ENCODE measurements at regions not wholly inside any gene's neighbourhood (a gene's known extent, or its start where the extent isn't known, plus 50 kb on each side); places are given as distances from the start of the nearest gene placed in this dataset.
"Not testable (repeated sequence)": the region's sequence is repeated elsewhere in the genome, so short reads cannot be mapped to it uniquely, and the experiment has no call there.

- DNase-seq = not testable (repeated sequence)
Observed at GRCh38 chr1:195159795-195160194, 1448.4 kb downstream of the KCNT2 start.

GRCh38 chr1:195158091-195158490, 1450.1 kb downstream of the KCNT2 start:
- no peak for DNase-seq

DNA sequence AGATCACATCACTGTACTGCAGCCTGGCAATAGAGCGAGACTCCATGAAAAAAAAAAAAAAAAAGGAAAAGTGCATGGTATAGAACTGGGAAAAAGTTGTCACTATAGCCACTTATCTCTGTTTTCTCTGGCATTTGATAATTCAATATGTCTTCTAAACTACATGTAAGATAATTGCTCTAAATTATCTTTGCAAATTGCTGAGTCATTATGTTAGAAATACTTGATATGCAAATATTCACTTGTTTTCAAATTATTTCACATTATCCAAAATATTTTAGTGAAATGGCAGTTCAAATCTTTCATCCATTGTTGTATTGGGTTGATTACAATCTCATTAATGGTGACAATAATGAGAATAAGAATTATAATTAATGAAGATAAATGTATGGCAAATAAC, 1455.1 kb downstream of the KCNT2 start:
- no peak for DNase-seq

DNA sequence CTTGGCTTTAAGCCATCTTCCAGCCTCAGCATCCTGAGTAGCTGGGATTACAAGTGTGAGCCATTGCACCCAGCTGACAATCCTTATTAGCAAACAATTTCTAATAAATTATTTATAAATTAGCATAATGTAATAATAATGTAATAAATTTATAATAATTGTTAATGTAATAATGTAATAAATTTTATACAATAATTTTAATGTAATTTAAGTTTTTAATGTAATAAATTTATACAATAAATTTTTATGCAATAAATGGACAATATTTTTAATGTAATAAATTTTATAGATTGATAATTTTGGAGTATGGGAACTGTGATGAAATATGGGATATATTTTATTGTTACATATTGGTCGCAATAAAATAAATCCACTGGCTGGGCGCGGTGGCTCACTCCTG, 1457.5 kb downstream of the KCNT2 start:
- no peak for DNase-seq

GRCh38 chr1:195141294-195141693, 1466.9 kb downstream of the KCNT2 start:
- no peak for DNase-seq

- DNase-seq = no peak
Observed at GRCh38 chr1:195130598-195130997, 1477.6 kb downstream of the KCNT2 start.

DNA sequence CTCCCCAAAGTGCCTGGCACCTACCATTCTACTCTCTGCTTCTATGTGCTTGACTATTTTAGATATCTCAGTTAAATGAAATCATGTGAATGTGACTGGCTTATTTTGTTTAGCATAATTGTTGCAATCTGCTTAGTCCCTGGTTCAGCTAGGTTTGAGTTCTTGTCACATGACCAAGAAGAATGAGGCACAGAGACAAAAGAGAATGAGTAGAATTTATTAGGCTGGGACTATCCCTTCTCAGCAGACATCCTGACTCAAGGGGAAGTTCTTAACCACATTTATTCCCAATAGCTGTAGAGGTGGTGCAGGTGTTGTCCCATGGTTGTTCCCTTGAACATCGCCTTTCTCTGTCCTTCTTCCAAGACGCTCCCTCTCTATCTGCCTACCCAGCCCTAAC, 1485.7 kb downstream of the KCNT2 start:
- DNase-seq = no peak

DNA sequence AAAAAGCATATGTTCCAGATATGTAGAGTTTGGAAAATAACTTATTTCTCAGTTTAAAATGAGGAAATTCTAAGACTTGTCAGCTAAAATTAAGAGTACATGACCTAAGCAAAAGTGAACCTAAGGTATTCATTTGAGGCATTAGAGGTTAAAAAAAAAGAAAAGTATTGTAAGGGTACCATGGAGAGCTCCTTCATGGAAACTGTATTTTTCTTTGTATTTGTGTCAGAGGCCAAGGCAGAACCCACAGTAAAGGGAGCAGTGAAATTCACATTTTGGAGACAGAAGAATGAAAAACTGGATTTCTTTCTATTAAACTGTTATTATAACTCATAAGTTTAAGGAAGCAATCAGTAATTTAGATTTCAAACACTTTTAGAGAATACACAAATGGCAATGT, 1494.8 kb downstream of the KCNT2 start:
- no peak for DNase-seq

GRCh38 chr1:195105773-195106172, 1502.5 kb downstream of the KCNT2 start:
- no peak for DNase-seq

DNA sequence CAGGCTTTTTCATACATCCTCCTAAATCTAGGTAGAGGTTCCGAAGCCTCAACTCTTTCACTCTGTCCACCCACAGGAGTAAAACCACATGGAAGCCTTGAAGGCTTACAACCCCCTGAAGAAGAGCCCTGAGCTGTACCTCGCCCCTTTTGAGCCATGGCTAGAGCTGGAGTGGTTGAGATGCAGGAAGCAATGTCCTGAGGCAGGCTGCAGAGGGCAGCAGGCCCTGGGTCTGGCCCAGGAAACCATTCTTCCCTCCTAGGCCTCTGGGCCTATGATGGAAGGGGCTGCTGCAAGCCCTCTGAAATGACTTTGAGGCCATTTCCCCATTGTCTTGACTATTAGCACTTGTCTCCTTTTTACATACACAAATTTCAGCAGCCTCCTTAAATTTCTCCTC, 1503.0 kb downstream of the KCNT2 start:
- DNase-seq = no peak

DNA sequence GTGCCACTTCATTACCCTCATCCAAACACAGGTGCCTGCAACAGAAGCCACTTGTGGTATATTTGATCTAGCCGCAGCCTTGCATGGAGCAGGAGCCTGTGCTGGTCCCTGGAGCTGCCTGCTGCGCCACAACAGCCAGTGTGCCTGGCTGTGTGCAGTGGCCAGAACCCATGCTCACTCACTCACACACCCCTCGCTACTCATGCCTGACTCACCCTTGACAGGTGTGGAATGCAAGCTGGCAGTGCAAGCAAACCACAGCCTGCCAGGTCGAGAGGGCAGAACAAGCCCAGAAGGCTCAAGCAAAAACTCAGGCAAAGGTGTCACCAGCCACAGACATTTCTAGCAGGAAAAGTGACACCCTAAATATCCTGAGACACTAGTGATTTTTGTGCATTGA, 1510.9 kb downstream of the KCNT2 start:
- no peak for DNase-seq

- DNase-seq = no peak
Observed at GRCh38 chr1:195096051-195096521, 1512.2 kb downstream of the KCNT2 start.

GRCh38 chr1:195085196-195085595, 1523.0 kb downstream of the KCNT2 start:
- no peak for DNase-seq

GRCh38 chr1:195082183-195082582, 1526.1 kb downstream of the KCNT2 start:
- DNase-seq = no peak

DNA sequence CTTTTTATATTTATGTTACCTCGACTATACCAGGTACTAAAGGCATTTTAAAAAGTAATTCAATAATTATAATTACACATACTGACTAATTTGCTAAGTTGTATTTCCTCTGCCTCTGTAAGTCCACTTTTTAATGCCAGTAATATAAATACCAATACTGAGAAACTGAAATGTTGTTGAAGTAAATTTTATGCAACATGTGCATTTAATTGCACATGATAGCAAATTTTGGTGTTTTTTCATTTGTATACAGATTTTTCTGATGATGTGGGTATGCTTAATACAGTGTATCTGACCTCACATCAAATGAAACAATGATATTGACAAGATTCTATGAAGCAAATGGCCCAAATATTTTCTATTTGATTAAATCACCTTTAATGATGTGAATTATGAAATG, 1531.6 kb downstream of the KCNT2 start:
- DNase-seq = no peak

- no peak for DNase-seq
Observed at GRCh38 chr1:195075973-195076372, 1532.3 kb downstream of the KCNT2 start.

DNA sequence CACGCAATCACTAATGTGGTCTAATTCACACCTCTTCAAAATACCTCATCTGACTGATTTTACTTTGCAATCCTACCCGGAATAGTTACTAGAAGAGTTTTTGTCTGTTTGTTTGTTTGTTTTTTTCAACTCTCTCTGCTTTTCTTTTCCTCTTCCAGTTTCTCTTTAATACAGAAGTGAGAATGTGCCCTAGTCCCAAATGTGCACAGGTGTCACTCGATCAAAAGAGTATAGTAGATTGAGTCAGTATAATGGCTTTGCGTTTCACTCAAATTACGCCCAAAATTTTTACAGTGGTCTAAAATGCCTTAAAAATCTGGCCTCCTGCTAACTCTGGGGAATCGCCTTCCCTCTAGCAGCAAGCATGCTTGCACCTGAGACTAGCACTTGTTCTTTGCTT, 1536.8 kb downstream of the KCNT2 start:
- no peak for DNase-seq

DNA sequence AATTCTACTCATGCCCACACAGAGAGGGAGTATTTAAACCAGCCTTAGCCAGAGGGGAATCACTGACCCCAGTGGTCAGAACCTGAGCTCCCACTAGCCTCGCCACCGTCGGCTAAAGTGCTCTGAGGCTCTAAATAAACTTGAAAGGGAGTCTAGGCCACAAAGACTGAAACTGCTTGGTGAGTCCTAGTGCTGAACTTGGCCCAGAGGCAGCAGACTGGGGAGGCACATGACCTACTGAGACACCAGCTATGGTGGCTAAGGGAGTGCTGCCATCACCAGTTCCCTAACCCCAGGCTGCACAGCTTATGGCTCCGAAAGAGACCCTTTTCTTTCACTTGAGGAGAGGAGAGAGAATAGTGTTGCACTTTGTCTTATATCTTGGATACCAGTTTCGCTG, 1542.8 kb downstream of the KCNT2 start:
- DNase-seq = no peak

- DNase-seq = no peak
Observed at GRCh38 chr1:195064358-195064757, 1543.9 kb downstream of the KCNT2 start.

GRCh38 chr1:195054217-195054687, 1554.0 kb downstream of the KCNT2 start:
- no peak for DNase-seq

DNA sequence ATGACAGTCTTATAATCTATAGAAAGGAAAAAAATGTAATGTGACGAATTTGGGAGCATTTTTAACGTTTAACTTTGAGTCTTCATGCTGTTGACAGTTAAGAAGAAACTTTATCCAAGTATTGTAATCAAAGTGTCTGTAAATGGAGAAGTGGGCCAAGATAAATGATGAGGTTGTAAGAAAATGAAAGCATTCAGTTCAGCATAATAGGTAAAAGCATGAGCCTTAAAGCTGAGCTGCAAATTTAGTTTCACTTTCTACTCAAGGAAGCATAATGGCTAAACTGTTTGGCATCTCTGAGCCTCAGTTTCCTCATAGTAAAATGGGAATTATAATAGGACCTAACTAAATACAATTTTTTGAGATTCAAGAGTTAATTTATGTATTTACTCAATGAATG, 1554.8 kb downstream of the KCNT2 start:
- DNase-seq = no peak

DNA sequence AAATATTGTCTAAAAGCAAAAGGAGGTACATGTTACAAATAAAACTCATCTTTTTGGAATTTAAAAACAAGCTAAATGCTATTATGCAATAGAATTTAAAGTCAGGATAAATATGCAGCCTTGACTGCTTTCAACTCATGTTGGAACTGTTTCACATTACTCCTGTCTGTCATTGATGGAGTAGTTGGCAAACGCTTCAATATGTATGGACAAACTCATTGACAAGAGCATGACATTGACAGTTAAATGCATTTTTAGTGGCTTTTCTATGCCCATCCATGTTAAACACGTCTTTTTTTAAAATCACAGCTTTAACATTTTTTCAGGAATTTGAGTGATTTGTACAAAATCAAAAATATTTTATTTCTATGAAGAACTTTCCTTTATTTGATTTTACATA, 1560.5 kb downstream of the KCNT2 start:
- no peak for DNase-seq

DNA sequence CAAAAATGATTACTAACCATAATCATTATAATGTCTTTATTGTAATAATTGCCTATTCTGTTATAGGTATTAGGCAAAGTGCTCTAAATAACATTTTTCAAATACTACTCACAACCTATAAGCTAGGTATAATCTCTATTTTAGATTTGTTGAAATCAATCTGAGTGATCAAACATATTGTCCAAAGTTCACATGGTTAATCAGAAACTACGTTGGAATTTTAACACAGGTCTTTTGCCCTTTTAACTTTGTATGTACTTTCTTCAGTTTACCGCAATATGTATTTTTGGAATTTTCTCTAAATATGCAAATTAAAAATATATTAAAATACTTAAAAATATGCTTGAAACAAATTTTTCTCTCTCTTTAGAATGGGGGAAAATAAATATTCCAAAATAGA, 1563.2 kb downstream of the KCNT2 start:
- DNase-seq = no peak

GRCh38 chr1:195030793-195031192, 1577.4 kb downstream of the KCNT2 start:
- no peak for DNase-seq

GRCh38 chr1:195026792-195027191, 1581.4 kb downstream of the KCNT2 start:
- DNase-seq = no peak

DNA sequence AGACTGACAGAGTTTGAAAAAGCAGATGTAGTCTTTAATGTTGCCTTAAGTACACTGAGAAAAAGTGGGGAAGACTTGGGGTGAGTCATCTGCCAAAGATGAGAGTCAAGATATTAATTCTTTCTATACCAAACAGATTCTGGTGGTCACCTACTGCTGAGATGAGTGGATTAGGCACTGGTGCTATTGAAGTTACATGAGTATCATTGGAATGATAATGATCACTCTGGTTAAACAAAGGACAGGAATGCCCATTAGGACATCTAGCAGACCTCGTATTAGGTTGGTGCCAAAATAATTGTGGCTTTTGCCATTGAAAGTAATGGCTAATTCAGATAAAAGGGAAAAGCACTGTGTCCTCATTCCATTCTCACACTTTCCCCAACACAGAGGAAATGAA, 1588.9 kb downstream of the KCNT2 start:
- no peak for DNase-seq

All from activated naive CD4-positive, alpha-beta T cell treated with Interleukin-2 at 50 U/mL for 16 hours (primary cell).